ENCODE measurements at regions not wholly inside any gene's neighbourhood (a gene's known extent, or its start where the extent isn't known, plus 50 kb on each side); places are given as distances from the start of the nearest gene placed in this dataset.
"Not testable (repeated sequence)": the region's sequence is repeated elsewhere in the genome, so short reads cannot be mapped to it uniquely, and the experiment has no call there.

GRCh38 chr7:149633976-149634945 is 136.7 kb upstream of the ZNF746 start:
- ATAC-seq (no peak), DNase-seq (no peak)

- not testable (repeated sequence) for ATAC-seq, DNase-seq
Measured at GRCh38 chr7:149628361-149629149, 130.9 kb upstream of the ZNF746 start.

GRCh38 chr7:149627911-149628310 is 130.3 kb upstream of the ZNF746 start:
- ATAC-seq (no peak), DNase-seq (no peak)

- ATAC-seq, result no peak
- DNase-seq, result no peak
Measured at GRCh38 chr7:149626972-149627371, 129.4 kb upstream of the ZNF746 start.

GRCh38 chr7:149625947-149626392 is 128.4 kb upstream of the ZNF746 start:
- no peak for DNase-seq
- ATAC-seq, result no peak

- DNase-seq (peak; percentile 74), ATAC-seq (no peak)
Measured at GRCh38 chr7:149625340-149625946, 127.8 kb upstream of the ZNF746 start.

GRCh38 chr7:149624419-149625339 is 127.1 kb upstream of the ZNF746 start:
- ATAC-seq (peak; percentile 90), DNase-seq (peak; percentile 93)

GRCh38 chr7:149624006-149624405 is 126.4 kb upstream of the ZNF746 start:
- ATAC-seq (peak; percentile 1), DNase-seq (peak; percentile 53)

GRCh38 chr7:149623262-149623997 is 125.8 kb upstream of the ZNF746 start:
- DNase-seq, result peak; percentile 17
- not testable (repeated sequence) for ATAC-seq

GRCh38 chr7:149622444-149623210 is 125.0 kb upstream of the ZNF746 start:
- DNase-seq, result no peak
- no peak for ATAC-seq

GRCh38 chr7:149621776-149622175 is 124.2 kb upstream of the ZNF746 start:
- DNase-seq (peak; percentile 32), ATAC-seq (peak; percentile 28)

GRCh38 chr7:149620961-149621360 is 123.4 kb upstream of the ZNF746 start:
- DNase-seq, result peak; percentile 81
- peak; percentile 67 for ATAC-seq

GRCh38 chr7:149616898-149617297 is 119.3 kb upstream of the ZNF746 start:
- no peak for DNase-seq

GRCh38 chr7:149615690-149616270 is 118.2 kb upstream of the ZNF746 start:
- DNase-seq (no peak), ATAC-seq (no peak)

More at GRCh38 chr7:149616898-149617297, 119.3 kb upstream of the ZNF746 start:
- no peak for ATAC-seq

- ATAC-seq (no peak), DNase-seq (no peak)
Measured at GRCh38 chr7:149610441-149611011, 112.9 kb upstream of the ZNF746 start.

GRCh38 chr7:149608168-149608567 is 110.6 kb upstream of the ZNF746 start:
- DNase-seq (no peak), ATAC-seq (no peak)

- ATAC-seq, result no peak
- no peak for DNase-seq
Measured at GRCh38 chr7:149607683-149608082, 110.1 kb upstream of the ZNF746 start.

GRCh38 chr7:149606826-149607225 is 109.2 kb upstream of the ZNF746 start:
- ATAC-seq (no peak), DNase-seq (no peak)

GRCh38 chr7:149605696-149606095 is 108.1 kb upstream of the ZNF746 start:
- DNase-seq (no peak), ATAC-seq (no peak)
